ENCODE measurements at regions not wholly inside any gene's neighbourhood (a gene's known extent, or its start where the extent isn't known, plus 50 kb on each side); places are given as distances from the start of the nearest gene placed in this dataset.

DNA sequence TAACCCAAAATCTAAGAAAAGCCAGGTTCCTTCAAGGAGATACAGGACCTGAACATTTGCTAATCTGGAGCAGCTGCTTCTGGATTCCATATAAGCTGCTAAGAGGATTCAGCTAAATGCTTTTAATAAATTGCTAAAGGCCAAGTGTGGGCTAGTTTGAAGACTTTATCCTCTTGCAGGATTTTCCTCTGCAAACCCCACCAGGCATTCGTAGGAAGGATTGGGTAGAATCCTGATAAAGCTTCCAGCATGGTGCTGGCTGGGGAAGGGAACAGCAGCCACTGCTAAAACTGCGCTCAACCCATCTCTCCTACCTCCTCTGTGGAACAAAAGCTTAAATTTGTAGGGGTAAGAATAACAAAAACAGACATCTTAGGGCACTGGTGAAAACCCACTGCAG is 61.3 kb upstream of the TAB3 start:
- TF ChIP-seq, protein P1, sequence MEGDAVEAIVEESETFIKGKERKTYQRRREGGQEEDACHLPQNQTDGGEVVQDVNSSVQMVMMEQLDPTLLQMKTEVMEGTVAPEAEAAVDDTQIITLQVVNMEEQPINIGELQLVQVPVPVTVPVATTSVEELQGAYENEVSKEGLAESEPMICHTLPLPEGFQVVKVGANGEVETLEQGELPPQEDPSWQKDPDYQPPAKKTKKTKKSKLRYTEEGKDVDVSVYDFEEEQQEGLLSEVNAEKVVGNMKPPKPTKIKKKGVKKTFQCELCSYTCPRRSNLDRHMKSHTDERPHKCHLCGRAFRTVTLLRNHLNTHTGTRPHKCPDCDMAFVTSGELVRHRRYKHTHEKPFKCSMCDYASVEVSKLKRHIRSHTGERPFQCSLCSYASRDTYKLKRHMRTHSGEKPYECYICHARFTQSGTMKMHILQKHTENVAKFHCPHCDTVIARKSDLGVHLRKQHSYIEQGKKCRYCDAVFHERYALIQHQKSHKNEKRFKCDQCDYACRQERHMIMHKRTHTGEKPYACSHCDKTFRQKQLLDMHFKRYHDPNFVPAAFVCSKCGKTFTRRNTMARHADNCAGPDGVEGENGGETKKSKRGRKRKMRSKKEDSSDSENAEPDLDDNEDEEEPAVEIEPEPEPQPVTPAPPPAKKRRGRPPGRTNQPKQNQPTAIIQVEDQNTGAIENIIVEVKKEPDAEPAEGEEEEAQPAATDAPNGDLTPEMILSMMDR (conservative IDR thresholded peaks at IDR 0.05 in 1 of 2, IDR thresholded peaks at IDR 0.05 in 1 of 2; ENCODE audit: low read depth in 1 of 2, low read length in 2 of 2) = no peak
- TF ChIP-seq EZH2 (IDR thresholded peaks at IDR 0.05; ENCODE audit: low read length, missing control alignments) = no peak
